ENCODE measurements at regions not wholly inside any gene's neighbourhood (a gene's known extent, or its start where the extent isn't known, plus 50 kb on each side); places are given as distances from the start of the nearest gene placed in this dataset.

GRCh38 chr9:73855206-73855605, 641.9 kb upstream of the RORB start:
- Mint-ChIP-seq H3K9me3 (peaks cover 0 to 6% of the 10 kb centered on the region in 2 donors), H3K4me3 (no peak overlapping the region), H3K27me3 (ENCODE audit: low read depth in 2 of 2) (peaks cover 0 to 4% of the 10 kb centered on the region in 2 donors), H3K27ac (no peak overlapping the region), H3K36me3 (no peaks in the 10 kb centered on the region), H3K4me1 (no peaks in the 10 kb centered on the region)
- no peaks in the 10 kb centered on the region for H3K27me3 ChIP-seq (ENCODE audit: control insufficient read depth, insufficient read depth, low read length)
- intact Hi-C loops (cut with micrococcal nuclease): no loop called here
- H3K36me3 ChIP-seq (ENCODE audit: control insufficient read depth, insufficient read depth, low read length): no peaks in the 10 kb centered on the region
- DNase-seq: no peak
- H3K9me3 ChIP-seq (ENCODE audit: control insufficient read depth, insufficient read depth, low read length): no peaks in the 10 kb centered on the region
- no peak for TF ChIP-seq CTCF (IDR thresholded peaks at IDR 0.05)
- ATAC-seq: no peak
- H3K4me3 ChIP-seq (ENCODE audit: low read length): no peak overlapping the region
- H3K4me1 ChIP-seq (ENCODE audit: control insufficient read depth, insufficient read depth, low read length): no peaks in the 10 kb centered on the region
- no peak overlapping the region for H3K27ac ChIP-seq (ENCODE audit: low read length)

- Histone ChIP-seq H3K27me3 (ENCODE audit: control insufficient read depth, insufficient read depth, low read length) (no peaks in the 10 kb centered on the region), H3K4me1 (ENCODE audit: control insufficient read depth, insufficient read depth, low read length) (no peaks in the 10 kb centered on the region), H3K9me3 (ENCODE audit: control insufficient read depth, insufficient read depth, low read length) (no peaks in the 10 kb centered on the region), H3K4me3 (ENCODE audit: low read length) (no peak overlapping the region), H3K27ac (ENCODE audit: low read length) (no peak overlapping the region), H3K36me3 (ENCODE audit: control insufficient read depth, insufficient read depth, low read length) (no peaks in the 10 kb centered on the region)
- no peak for DNase-seq
- peaks cover 0 to 2% of the 10 kb centered on the region in 2 donors for H3K27me3 Mint-ChIP-seq (ENCODE audit: low read depth in 2 of 2)
- TF ChIP-seq CTCF (IDR thresholded peaks at IDR 0.05): no peak
- intact Hi-C loops (cut with micrococcal nuclease): loop anchor here (10.0 kb wide), 1 partner anchor 411 kb away; no protein-coding TSS in a partner anchor
- H3K27ac Mint-ChIP-seq: no peak overlapping the region
- peaks cover 0 to 4% of the 10 kb centered on the region in 2 donors for H3K4me1 Mint-ChIP-seq
- no peak for ATAC-seq
- no peaks in the 10 kb centered on the region for H3K36me3 Mint-ChIP-seq
- H3K9me3 Mint-ChIP-seq: no peaks in the 10 kb centered on the region
- H3K4me3 Mint-ChIP-seq: no peak overlapping the region
Observed at GRCh38 chr9:73863924-73864323, 633.2 kb upstream of the RORB start.

GRCh38 chr9:73866451-73866850, 630.7 kb upstream of the RORB start:
- H3K27ac ChIP-seq (ENCODE audit: low read length): no peak overlapping the region
- DNase-seq (no peak), ATAC-seq (no peak)
- no peak overlapping the region for H3K4me3 Mint-ChIP-seq
- no peaks in the 10 kb centered on the region for H3K27me3 ChIP-seq (ENCODE audit: control insufficient read depth, insufficient read depth, low read length)
- no peak overlapping the region for H3K4me3 ChIP-seq (ENCODE audit: low read length)
- H3K27ac Mint-ChIP-seq: no peak overlapping the region
- H3K4me1 ChIP-seq (ENCODE audit: control insufficient read depth, insufficient read depth, low read length): peaks cover 3% of the 10 kb centered on the region
- no peaks in the 10 kb centered on the region for H3K36me3 ChIP-seq (ENCODE audit: control insufficient read depth, insufficient read depth, low read length)
- H3K4me1 Mint-ChIP-seq: peaks cover 0 to 11% of the 10 kb centered on the region in 2 donors
- WGBS (ENCODE audit: insufficient coverage): 94% methylated on average over 1 of the region's 4 CpGs
- TF ChIP-seq CTCF (IDR thresholded peaks at IDR 0.05): no peak
- H3K9me3 Mint-ChIP-seq: no peaks in the 10 kb centered on the region
- no peaks in the 10 kb centered on the region for H3K36me3 Mint-ChIP-seq
- H3K9me3 ChIP-seq (ENCODE audit: control insufficient read depth, insufficient read depth, low read length): no peaks in the 10 kb centered on the region
- peaks cover 0 to 2% of the 10 kb centered on the region in 2 donors for H3K27me3 Mint-ChIP-seq (ENCODE audit: low read depth in 2 of 2)
- intact Hi-C loops (cut with micrococcal nuclease): loop anchor here (10.0 kb wide), 1 partner anchor 408 kb away; no protein-coding TSS in a partner anchor

GRCh38 chr9:73869264-73869663, 627.9 kb upstream of the RORB start:
- H3K4me3 ChIP-seq (ENCODE audit: low read length): no peak overlapping the region
- H3K9me3 ChIP-seq (ENCODE audit: control insufficient read depth, insufficient read depth, low read length): no peaks in the 10 kb centered on the region
- H3K36me3 Mint-ChIP-seq: no peaks in the 10 kb centered on the region
- H3K36me3 ChIP-seq (ENCODE audit: control insufficient read depth, insufficient read depth, low read length): no peaks in the 10 kb centered on the region
- intact Hi-C loops (cut with micrococcal nuclease): loop anchor here (10.0 kb wide), 1 partner anchor 406 kb away; no protein-coding TSS in a partner anchor
- WGBS (ENCODE audit: insufficient coverage): 10% methylated on average over 3 of the region's 3 CpGs
- no peak overlapping the region for H3K27ac ChIP-seq (ENCODE audit: low read length)
- H3K27me3 ChIP-seq (ENCODE audit: control insufficient read depth, insufficient read depth, low read length): no peaks in the 10 kb centered on the region
- peak overlapping the region in 1 of 2 donors; percentile 71 for H3K27ac Mint-ChIP-seq
- DNase-seq: peak; percentile 33 to 57
- peak; percentile 97 to 98 (median 98) for ATAC-seq
- no peak for TF ChIP-seq CTCF (IDR thresholded peaks at IDR 0.05)
- no peak overlapping the region for H3K4me3 Mint-ChIP-seq
- H3K27me3 Mint-ChIP-seq (ENCODE audit: low read depth in 2 of 2): peaks cover 7 to 9% of the 10 kb centered on the region in 2 donors
- H3K4me1 ChIP-seq (ENCODE audit: control insufficient read depth, insufficient read depth, low read length): peaks cover 3% of the 10 kb centered on the region
- H3K4me1 Mint-ChIP-seq: peaks cover 0 to 11% of the 10 kb centered on the region in 2 donors
- no peaks in the 10 kb centered on the region for H3K9me3 Mint-ChIP-seq

Data from natural killer cell (primary cell).